ENCODE measurements at regions not wholly inside any gene's neighbourhood (a gene's known extent, or its start where the extent isn't known, plus 50 kb on each side); places are given as distances from the start of the nearest gene placed in this dataset.

DNA sequence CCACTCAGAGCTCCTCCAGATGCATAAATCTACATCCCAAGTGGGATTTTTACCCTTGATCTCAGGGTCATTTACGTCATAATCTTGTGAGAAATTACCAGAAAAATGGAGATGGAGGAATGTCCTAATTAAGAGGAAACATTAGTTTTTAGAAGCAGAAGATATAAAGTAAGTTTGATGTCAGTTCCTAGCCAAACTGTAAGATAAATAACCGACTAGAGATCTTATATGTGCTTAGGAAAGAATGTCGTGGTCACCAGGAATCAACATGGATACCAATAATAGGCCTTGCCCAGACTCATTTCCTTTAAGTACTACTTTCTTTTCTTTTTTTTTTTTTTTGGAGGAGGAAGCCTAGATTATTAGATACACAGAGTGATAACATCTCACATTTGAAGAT, 186.9 kb downstream of the UTRN start:
- no peaks in the 10 kb centered on the region for H3K4me1 ChIP-seq
- H3K27me3 ChIP-seq, result no peaks in the 10 kb centered on the region
- DNase-seq (ENCODE audit: low spot score in 2 of 2), result no peak
- whole genome bisulfite sequencing, result 74% methylated on average over 3 of the region's 3 CpGs
- H3K9me3 ChIP-seq, result no peaks in the 10 kb centered on the region
- H3K4me3 ChIP-seq, result no peak overlapping the region
- H3K36me3 ChIP-seq, result peaks cover 37% of the 10 kb centered on the region
- H3K27ac ChIP-seq, result no peak overlapping the region
- no peak for TF ChIP-seq EP300 (IDR thresholded peaks at IDR 0.05)
- TF ChIP-seq, protein P1, sequence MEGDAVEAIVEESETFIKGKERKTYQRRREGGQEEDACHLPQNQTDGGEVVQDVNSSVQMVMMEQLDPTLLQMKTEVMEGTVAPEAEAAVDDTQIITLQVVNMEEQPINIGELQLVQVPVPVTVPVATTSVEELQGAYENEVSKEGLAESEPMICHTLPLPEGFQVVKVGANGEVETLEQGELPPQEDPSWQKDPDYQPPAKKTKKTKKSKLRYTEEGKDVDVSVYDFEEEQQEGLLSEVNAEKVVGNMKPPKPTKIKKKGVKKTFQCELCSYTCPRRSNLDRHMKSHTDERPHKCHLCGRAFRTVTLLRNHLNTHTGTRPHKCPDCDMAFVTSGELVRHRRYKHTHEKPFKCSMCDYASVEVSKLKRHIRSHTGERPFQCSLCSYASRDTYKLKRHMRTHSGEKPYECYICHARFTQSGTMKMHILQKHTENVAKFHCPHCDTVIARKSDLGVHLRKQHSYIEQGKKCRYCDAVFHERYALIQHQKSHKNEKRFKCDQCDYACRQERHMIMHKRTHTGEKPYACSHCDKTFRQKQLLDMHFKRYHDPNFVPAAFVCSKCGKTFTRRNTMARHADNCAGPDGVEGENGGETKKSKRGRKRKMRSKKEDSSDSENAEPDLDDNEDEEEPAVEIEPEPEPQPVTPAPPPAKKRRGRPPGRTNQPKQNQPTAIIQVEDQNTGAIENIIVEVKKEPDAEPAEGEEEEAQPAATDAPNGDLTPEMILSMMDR (IDR thresholded peaks at IDR 0.05), result no peak
- no peak for TF ChIP-seq POLR2AphosphoS5 (IDR thresholded peaks at IDR 0.05)
- no peak for TF ChIP-seq POLR2A (IDR thresholded peaks at IDR 0.05)

DNA sequence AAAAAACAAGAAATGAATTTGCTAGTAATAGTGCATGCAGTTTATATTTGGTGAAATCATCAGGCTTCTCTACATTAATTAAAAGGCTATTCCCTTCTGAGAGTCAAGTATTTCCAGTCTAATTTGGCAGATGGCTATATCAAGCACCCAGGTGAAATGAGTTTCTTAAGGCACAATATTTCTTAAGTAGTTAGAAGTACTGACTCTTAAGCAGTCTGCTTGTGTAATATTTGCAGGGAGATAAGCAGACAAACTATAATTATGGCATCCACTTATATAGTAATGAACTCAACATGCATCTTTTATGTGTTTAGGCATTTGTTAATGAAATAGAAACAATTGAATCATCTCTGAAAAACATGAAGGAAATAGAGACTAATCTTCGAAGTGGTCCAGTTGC, 189.2 kb downstream of the UTRN start:
- 91% methylated on average over 1 of the region's 1 CpG for WGBS
- H3K27ac ChIP-seq, result no peak overlapping the region
- no peaks in the 10 kb centered on the region for H3K9me3 ChIP-seq
- TF ChIP-seq POLR2AphosphoS5 (IDR thresholded peaks at IDR 0.05) (no peak), EP300 (IDR thresholded peaks at IDR 0.05) (no peak), POLR2A (IDR thresholded peaks at IDR 0.05) (no peak)
- TF ChIP-seq, protein P1 (IDR thresholded peaks at IDR 0.05), result no peak
- DNase-seq (ENCODE audit: low spot score in 2 of 2), result no peak
- no peaks in the 10 kb centered on the region for H3K27me3 ChIP-seq
- H3K36me3 ChIP-seq, result peaks cover 37% of the 10 kb centered on the region
- H3K4me1 ChIP-seq, result peaks cover 5% of the 10 kb centered on the region
- no peak overlapping the region for H3K4me3 ChIP-seq

DNA sequence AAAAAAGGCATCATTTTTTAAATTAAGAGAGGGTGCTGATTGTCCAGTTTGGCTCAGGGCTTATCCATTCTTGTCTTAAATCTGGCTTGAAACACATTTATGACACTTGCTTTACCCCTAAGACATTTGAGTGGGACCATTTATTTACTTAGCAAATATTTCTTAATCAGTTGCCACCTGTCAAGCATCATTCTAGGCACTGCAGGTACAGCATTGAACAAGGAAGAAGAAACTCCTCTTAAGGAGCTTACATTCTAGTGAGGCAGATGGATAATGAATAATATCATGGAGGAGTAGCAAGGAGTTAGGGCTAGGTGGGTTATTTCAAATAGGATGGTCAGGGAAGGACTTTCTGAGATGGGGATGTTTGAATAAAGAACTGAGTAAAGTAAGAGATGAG, 189.8 kb downstream of the UTRN start:
- peaks cover 35% of the 10 kb centered on the region for H3K36me3 ChIP-seq
- no peak overlapping the region for H3K27ac ChIP-seq
- peaks cover 5% of the 10 kb centered on the region for H3K4me1 ChIP-seq
- no peak overlapping the region for H3K4me3 ChIP-seq
- no peaks in the 10 kb centered on the region for H3K9me3 ChIP-seq
- TF ChIP-seq, protein P1 (IDR thresholded peaks at IDR 0.05), result no peak
- H3K27me3 ChIP-seq, result no peaks in the 10 kb centered on the region
- DNase-seq (ENCODE audit: low spot score in 2 of 2), result no peak

DNA sequence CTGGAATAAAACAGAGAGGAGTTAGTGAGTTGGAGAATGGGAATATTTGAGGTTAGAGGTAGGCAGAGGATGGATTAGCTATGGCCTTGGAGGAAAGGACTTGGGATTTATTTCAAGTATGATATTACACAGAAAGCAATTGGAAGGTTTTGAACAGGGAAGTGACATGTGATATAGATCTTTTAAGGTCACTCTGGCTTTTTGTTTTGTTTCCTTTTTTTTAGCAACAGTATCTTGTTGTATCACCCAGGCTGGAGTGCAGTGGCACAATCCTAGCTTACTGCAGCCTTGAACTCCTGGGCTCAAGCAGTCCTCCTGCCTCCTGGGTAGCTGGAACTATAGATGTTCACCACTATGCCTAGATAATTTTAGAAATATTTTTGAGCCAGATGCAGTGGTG, 190.3 kb downstream of the UTRN start:
- peaks cover 35% of the 10 kb centered on the region for H3K36me3 ChIP-seq
- TF ChIP-seq, protein P1 (IDR thresholded peaks at IDR 0.05), result no peak
- no peak for TF ChIP-seq POLR2AphosphoS5 (IDR thresholded peaks at IDR 0.05)

DNA sequence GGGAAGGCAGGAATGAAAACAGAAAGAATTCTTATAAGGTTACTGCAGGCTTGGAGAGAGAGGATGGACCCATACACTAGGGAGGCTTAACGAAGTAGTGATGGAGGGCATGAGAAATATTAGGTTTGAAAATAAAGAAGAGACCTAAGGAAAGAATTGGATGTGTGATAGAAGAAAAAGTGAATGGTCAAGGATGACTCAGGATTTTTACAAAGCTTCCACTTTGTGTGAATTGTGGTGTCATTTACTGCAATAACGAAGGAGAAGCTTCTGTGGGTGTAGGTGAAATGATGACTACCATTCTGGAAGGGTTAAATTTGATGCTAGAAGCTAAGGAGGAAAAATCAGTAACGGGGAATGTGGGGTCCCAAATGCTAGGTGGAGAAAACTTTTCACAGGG, 191.2 kb downstream of the UTRN start:
- Histone ChIP-seq H3K4me3 (no peak overlapping the region), H3K4me1 (peaks cover 5% of the 10 kb centered on the region), H3K9me3 (no peaks in the 10 kb centered on the region), H3K27ac (no peak overlapping the region), H3K27me3 (no peaks in the 10 kb centered on the region), H3K36me3 (peaks cover 38% of the 10 kb centered on the region)
- WGBS, result 92% methylated on average over 3 of the region's 3 CpGs
- TF ChIP-seq, protein P1 (IDR thresholded peaks at IDR 0.05), result no peak
- TF ChIP-seq POLR2A (IDR thresholded peaks at IDR 0.05) (no peak), EP300 (IDR thresholded peaks at IDR 0.05) (no peak), POLR2AphosphoS5 (IDR thresholded peaks at IDR 0.05) (no peak)
- no peak for DNase-seq (ENCODE audit: low spot score in 2 of 2)

More for the DNA sequence above, 190.3 kb downstream of the UTRN start:
- Histone ChIP-seq H3K9me3 (no peaks in the 10 kb centered on the region), H3K4me1 (peaks cover 5% of the 10 kb centered on the region), H3K27ac (no peak overlapping the region), H3K27me3 (no peaks in the 10 kb centered on the region), H3K4me3 (no peak overlapping the region)
- DNase-seq (ENCODE audit: low spot score in 2 of 2), result no peak

Measured in suprapubic skin (tissue), 4 donors.